Neural crest cell (in vitro differentiated cells): ENCODE measurements at regions not wholly inside any gene's neighbourhood (a gene's known extent, or its start where the extent isn't known, plus 50 kb on each side); places are given as distances from the start of the nearest gene placed in this dataset.
"Not testable (repeated sequence)": the region's sequence is repeated elsewhere in the genome, so short reads cannot be mapped to it uniquely, and the experiment has no call there.

ENCODE experiments used
- DNase-seq: peaks from one replicate; pipeline ENCODE4 v3.0.0; 2021; ENCODE audit warnings: low read depth, mixed read lengths, low spot score
- H3K27ac Mint-ChIP-seq: one replicate; pipeline ENCODE4 v1.8.0; 2021; ENCODE audit warnings: mild to moderate bottlenecking, mixed read lengths; ENCODE audit not compliant: unreplicated experiment
- H3K27me3 Mint-ChIP-seq: 2 replicates; pipeline ENCODE4 v1.8.0; 2021; ENCODE audit warnings: low read depth, mild to moderate bottlenecking, mixed read lengths
- H3K36me3 Mint-ChIP-seq: 2 replicates; pipeline ENCODE4 v1.8.0; 2021; ENCODE audit warnings: low read depth, mild to moderate bottlenecking, mixed read lengths
- H3K4me1 Mint-ChIP-seq: 2 replicates; pipeline ENCODE4 v1.8.0; 2021; ENCODE audit warnings: mixed read lengths
- H3K4me3 Mint-ChIP-seq: one replicate; pipeline ENCODE4 v1.8.0; 2021; ENCODE audit warnings: mild to moderate bottlenecking, mixed read lengths
- H3K9me3 Mint-ChIP-seq: 2 replicates; pipeline ENCODE4 v1.8.0; 2021; ENCODE audit warnings: mixed read lengths
- CTCF ChIP-seq: fragments of 200-600 bp; sonication (generic); conservative IDR thresholded peaks from 2 replicates; pipeline ENCODE4 v1.5.0; 2021; ENCODE audit warnings: antibody characterized with exemption, mild to moderate bottlenecking

- no peak for TF ChIP-seq CTCF
- Mint-ChIP-seq H3K4me1 (no peaks in the 10 kb centered on the region), H3K27me3 (no peaks in the 10 kb centered on the region), H3K36me3 (no peaks in the 10 kb centered on the region), H3K9me3 (peaks cover 3% of the 10 kb centered on the region), H3K27ac (no peak overlapping the region), H3K4me3 (no peak overlapping the region)
- DNase-seq: no peak
Observed at GRCh38 chr10:44749151-44749550, 162.0 kb upstream of the TMEM72 start.

DNA sequence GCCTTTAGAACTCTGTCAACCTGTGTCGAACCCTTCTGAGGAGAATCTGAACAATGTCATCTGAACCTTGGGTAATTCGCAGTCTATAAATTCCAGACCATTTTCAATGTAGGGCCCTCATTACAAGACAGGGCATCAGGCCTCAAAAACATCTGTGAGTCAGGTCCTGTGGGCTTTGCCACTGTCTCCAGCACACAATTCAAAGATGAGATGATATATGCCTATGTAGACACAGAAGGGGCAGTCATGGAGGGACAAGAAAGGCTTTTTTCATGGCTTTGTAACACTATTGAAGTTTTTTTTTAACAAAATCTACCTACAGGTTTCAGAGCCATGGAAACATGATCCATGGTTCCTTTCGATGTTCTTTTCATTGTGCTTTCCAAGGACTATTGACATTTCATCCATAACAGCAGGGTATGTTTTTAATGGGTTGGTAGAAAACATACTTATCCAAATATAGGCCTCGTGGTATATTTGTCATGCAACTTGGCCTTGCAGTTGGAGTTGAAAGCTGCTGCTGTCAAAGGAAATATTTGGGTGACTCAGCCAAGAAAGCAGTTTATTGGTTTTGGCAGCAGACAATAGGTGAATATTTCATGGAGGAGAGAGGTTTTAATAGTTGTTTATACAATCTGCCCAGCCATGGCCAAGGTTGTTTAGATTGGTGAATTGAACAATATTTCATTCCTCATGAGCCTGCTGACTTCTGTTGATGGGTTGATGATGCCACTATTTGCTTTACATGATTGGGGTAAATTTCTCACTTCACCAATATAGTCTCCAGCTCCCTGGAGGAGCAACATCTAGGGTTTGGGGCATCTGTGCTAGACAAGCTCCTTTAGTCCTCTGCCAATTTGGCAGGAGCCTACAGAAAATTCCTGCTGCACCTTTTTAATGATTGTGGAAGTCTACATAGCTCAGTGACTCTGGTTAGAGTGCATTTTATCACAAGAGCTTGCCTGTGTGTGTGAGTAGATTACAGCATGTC is 158.4 kb upstream of the TMEM72 start:
- Mint-ChIP-seq H3K36me3 (no peaks in the 10 kb centered on the region), H3K27ac (no peak overlapping the region), H3K9me3 (peaks cover 3% of the 10 kb centered on the region), H3K27me3 (no peaks in the 10 kb centered on the region), H3K4me3 (no peak overlapping the region), H3K4me1 (no peaks in the 10 kb centered on the region)
- no peak for DNase-seq
- no peak for TF ChIP-seq CTCF

- not testable (repeated sequence) for DNase-seq, H3K36me3 Mint-ChIP-seq, H3K27ac Mint-ChIP-seq, H3K4me3 Mint-ChIP-seq, H3K27me3 Mint-ChIP-seq, H3K9me3 Mint-ChIP-seq, H3K4me1 Mint-ChIP-seq
Observed at GRCh38 chr10:44754355-44754754, 156.8 kb upstream of the TMEM72 start.

DNA sequence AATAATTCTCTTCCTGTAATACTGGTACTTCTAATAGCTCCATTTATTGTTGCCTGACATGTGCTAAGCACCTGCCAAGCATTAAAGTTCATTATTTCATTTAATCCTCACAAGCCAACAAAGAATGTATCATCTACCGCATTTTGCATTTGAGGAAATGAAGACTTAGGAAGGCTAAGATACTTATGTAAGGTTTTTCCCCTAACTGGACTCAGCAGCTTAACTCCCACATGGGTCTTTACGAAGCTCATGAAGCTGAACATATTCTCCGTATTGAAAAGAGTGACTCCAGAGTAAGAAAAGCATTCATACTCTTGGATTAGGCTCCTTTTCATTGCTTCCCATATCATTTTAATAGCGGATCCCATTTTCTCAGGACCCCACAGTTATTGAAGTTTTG is 155.7 kb upstream of the TMEM72 start:
- Mint-ChIP-seq H3K27ac (no peak overlapping the region), H3K27me3 (no peaks in the 10 kb centered on the region), H3K4me3 (no peak overlapping the region), H3K4me1 (no peaks in the 10 kb centered on the region), H3K36me3 (no peaks in the 10 kb centered on the region), H3K9me3 (no peaks in the 10 kb centered on the region)
- no peak for DNase-seq
- TF ChIP-seq CTCF: no peak

GRCh38 chr10:44756216-44756615 is 154.9 kb upstream of the TMEM72 start:
- Mint-ChIP-seq H3K4me3 (no peak overlapping the region), H3K4me1 (no peaks in the 10 kb centered on the region), H3K9me3 (no peaks in the 10 kb centered on the region), H3K27ac (no peak overlapping the region), H3K36me3 (no peaks in the 10 kb centered on the region), H3K27me3 (peaks cover 2% of the 10 kb centered on the region)
- no peak for DNase-seq
- TF ChIP-seq CTCF: no peak

- Mint-ChIP-seq H3K27me3 (peaks cover 2% of the 10 kb centered on the region), H3K36me3 (no peaks in the 10 kb centered on the region), H3K4me3 (no peak overlapping the region), H3K9me3 (no peaks in the 10 kb centered on the region), H3K4me1 (no peaks in the 10 kb centered on the region), H3K27ac (no peak overlapping the region)
- no peak for DNase-seq
- no peak for TF ChIP-seq CTCF
Observed at GRCh38 chr10:44757551-44758205, 153.5 kb upstream of the TMEM72 start.
